ENCODE measurements at regions not wholly inside any gene's neighbourhood (a gene's known extent, or its start where the extent isn't known, plus 50 kb on each side); places are given as distances from the start of the nearest gene placed in this dataset.

DNA sequence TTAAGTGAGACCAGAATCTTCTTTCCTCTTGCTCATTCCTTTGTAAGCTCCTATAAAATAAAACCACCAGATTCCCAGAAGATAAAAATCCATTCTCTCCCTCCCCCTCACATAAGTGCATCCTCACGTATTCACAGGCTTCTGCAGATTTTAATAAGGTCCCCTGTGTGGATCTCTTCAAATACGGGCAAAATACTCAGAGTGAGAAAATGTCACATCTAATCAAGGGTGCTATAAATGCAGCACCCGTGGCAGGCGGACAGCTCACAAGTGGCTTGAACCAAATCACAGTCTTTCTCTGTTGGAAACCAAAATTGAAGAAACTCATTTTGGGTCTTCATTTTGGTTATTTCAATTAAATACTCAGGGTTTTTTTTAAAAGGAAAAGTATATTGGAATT is 212.9 kb upstream of the CMC1 start:
- TF ChIP-seq, protein P1, sequence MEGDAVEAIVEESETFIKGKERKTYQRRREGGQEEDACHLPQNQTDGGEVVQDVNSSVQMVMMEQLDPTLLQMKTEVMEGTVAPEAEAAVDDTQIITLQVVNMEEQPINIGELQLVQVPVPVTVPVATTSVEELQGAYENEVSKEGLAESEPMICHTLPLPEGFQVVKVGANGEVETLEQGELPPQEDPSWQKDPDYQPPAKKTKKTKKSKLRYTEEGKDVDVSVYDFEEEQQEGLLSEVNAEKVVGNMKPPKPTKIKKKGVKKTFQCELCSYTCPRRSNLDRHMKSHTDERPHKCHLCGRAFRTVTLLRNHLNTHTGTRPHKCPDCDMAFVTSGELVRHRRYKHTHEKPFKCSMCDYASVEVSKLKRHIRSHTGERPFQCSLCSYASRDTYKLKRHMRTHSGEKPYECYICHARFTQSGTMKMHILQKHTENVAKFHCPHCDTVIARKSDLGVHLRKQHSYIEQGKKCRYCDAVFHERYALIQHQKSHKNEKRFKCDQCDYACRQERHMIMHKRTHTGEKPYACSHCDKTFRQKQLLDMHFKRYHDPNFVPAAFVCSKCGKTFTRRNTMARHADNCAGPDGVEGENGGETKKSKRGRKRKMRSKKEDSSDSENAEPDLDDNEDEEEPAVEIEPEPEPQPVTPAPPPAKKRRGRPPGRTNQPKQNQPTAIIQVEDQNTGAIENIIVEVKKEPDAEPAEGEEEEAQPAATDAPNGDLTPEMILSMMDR (IDR thresholded peaks at IDR 0.05 in 2 of 3, conservative IDR thresholded peaks at IDR 0.05 in 1 of 3; ENCODE audit: borderline replicate concordance in 1 of 3, insufficient read depth in 1 of 3, low read depth in 2 of 3, low read length in 2 of 3): no peak
- no peak for TF ChIP-seq RAD21 (IDR thresholded peaks at IDR 0.05; ENCODE audit: low read depth)
- TF ChIP-seq EZH2 (IDR thresholded peaks at IDR 0.05): no peak
- TF ChIP-seq ZNF274 (IDR thresholded peaks at IDR 0.05; ENCODE audit: low read depth, low read length): no peak
- no peak for TF ChIP-seq CEBPB (IDR thresholded peaks at IDR 0.05; ENCODE audit: low read depth)
